ENCODE measurements at regions not wholly inside any gene's neighbourhood (a gene's known extent, or its start where the extent isn't known, plus 50 kb on each side); places are given as distances from the start of the nearest gene placed in this dataset.

DNA sequence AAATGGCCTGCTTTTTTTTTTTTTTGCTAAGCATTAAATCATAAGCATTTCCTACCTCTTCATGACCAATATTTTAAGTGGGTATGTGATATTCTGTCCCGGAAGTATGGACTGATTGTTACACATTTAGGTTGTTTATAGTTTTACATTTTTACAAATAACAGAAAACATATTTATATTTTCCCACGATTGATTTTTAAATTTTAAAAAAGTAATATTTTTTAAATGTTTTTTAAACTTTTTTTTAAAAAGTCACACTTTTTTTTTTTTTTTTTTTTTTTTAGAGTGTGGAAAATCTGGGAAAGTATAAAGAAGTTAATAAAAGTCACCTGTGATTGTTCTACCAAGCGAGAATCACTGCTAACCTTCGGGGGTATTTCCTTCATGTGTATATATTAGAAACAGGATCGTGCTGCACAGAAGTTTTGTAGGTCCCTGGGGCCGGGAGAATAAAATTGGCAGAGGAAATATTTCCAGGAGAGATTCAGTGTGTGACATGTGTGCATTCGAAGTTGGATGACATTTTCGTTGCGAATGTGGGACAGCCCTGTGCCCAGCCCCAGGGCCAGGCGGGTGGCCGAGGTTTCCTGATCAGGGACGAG lies 173.1 kb downstream of the CDC5L start:
- Mint-ChIP-seq H3K27me3 (ENCODE audit: low read depth) (no peaks in the 10 kb centered on the region; the same call in none of the 2 replicates), H3K4me3 (no peak overlapping the region), H3K4me1 (peaks cover 31 to 44% of the 10 kb centered on the region in 2 experiments), H3K36me3 (ENCODE audit: insufficient read depth in 1 of 3, low read depth in 3 of 3) (no peaks in the 10 kb centered on the region; a peak in 1 of 7 replicates), H3K9me3 (no peaks in the 10 kb centered on the region), H3K27ac (peak overlapping the region in 1 of 3 experiments; percentile 48; a peak in 1 of 7 replicates)
- H2BK15ac ChIP-seq (ENCODE audit: low read depth, low read length), result no peak overlapping the region
- no peak overlapping the region for H4K5ac ChIP-seq (ENCODE audit: insufficient read length, low read depth, low read length)
- H2AFZ ChIP-seq (ENCODE audit: low read length), result no peak overlapping the region
- no peak overlapping the region for H3K9ac ChIP-seq (ENCODE audit: extremely low read depth, insufficient read length, low read length)
- H4K91ac ChIP-seq (ENCODE audit: insufficient read length, low read depth, low read length), result no peak overlapping the region
- no peak overlapping the region for H3K4ac ChIP-seq (ENCODE audit: low read depth, low read length)
- H4K8ac ChIP-seq (replicated peaks; ENCODE audit: insufficient read length, low read depth, low read length), result no peak overlapping the region
- no peak overlapping the region for H2BK20ac ChIP-seq (ENCODE audit: low read depth, low read length, poor library complexity, severe bottlenecking)
- no peak for DNase-seq
- no peak overlapping the region for H3K4me2 ChIP-seq (ENCODE audit: insufficient read depth, insufficient read length, low read length)
- no peak for TF ChIP-seq CTCF (conservative IDR thresholded peaks at IDR 0.05)
- H2BK12ac ChIP-seq (ENCODE audit: insufficient read length, low read depth, low read length), result no peak overlapping the region
- WGBS (ENCODE audit: extremely low coverage, insufficient read length, low lambda C conversion rate), result no CpG with 5 or more reads among the region's 12 CpGs
- H3K23ac ChIP-seq (ENCODE audit: insufficient read length, low read depth, low read length), result no peak overlapping the region
- no peak overlapping the region for H3K27ac ChIP-seq (ENCODE audit: insufficient read length, low read depth, low read length)
- peaks cover 5% of the 10 kb centered on the region; the same call in 1 of the 2 replicates for H3K4me1 ChIP-seq (ENCODE audit: insufficient read depth, low read length)
- no peak overlapping the region for H2BK120ac ChIP-seq (ENCODE audit: low read depth, low read length, poor library complexity, severe bottlenecking)
- no peak overlapping the region for H2AK5ac ChIP-seq (ENCODE audit: insufficient read length, low read length)
- no peaks in the 10 kb centered on the region for H3K79me1 ChIP-seq (ENCODE audit: insufficient read depth, low read depth, low read length, poor library complexity, severe bottlenecking)
- H2BK5ac ChIP-seq (ENCODE audit: insufficient read length, low read length), result no peak overlapping the region
- no peaks in the 10 kb centered on the region for H3K23me2 ChIP-seq (ENCODE audit: insufficient read length, low read depth, low read length, poor library complexity, severe bottlenecking)
- H3K27me3 ChIP-seq (ENCODE audit: insufficient read depth, low read length), result no peaks in the 10 kb centered on the region
- no peaks in the 10 kb centered on the region for H3K9me3 ChIP-seq (ENCODE audit: control insufficient read depth, low read depth, low read length)
- no peak overlapping the region for H3K56ac ChIP-seq (ENCODE audit: insufficient read length, low read depth, low read length)
- no peaks in the 10 kb centered on the region for H3K79me2 ChIP-seq (ENCODE audit: insufficient read depth, low read length)
- no peak overlapping the region for H3T11ph ChIP-seq (ENCODE audit: low read length)
- H3K18ac ChIP-seq (ENCODE audit: insufficient read length, low read depth, low read length), result no peak overlapping the region
- H3K14ac ChIP-seq (ENCODE audit: insufficient read depth, low read length), result no peak overlapping the region
- H4K20me1 ChIP-seq (ENCODE audit: control insufficient read depth, insufficient read depth, insufficient read length), result no peaks in the 10 kb centered on the region

Data from H9 (cell line).